Liver (tissue), 8 donors: ENCODE measurements at regions not wholly inside any gene's neighbourhood (a gene's known extent, or its start where the extent isn't known, plus 50 kb on each side); places are given as distances from the start of the nearest gene placed in this dataset.

Experiments
- DNase-seq: peaks from one replicate; pipeline ENCODE4 v3.0.0-alpha.2; 2017; ENCODE audit warnings: low spot score
- H3K27ac ChIP-seq, 2 donors: one replicate each; pipeline ENCODE4 v1.7.0; 2013; ENCODE audit warnings: inconsistent platforms in 2 of 2, low read length in 2 of 2, control low read depth in 1 of 2, low read depth in 1 of 2, mild to moderate bottlenecking in 1 of 2
- H3K27me3 ChIP-seq, 4 donors: one replicate each; pipeline versions ENCODE4 v1.6.1 to v1.7.0; 2013; ENCODE audit warnings: low read length in 3 of 4, inconsistent platforms in 1 of 4, mild to moderate bottlenecking in 1 of 4, moderate library complexity in 1 of 4; ENCODE audit not compliant: control insufficient read depth in 4 of 4, insufficient read depth in 4 of 4
- H3K36me3 ChIP-seq, 4 donors: one replicate each; pipeline versions ENCODE4 v1.6.1 to v1.7.0; 2013; ENCODE audit warnings: low read length in 3 of 4, mild to moderate bottlenecking in 3 of 4, low read depth in 1 of 4, moderate library complexity in 1 of 4; ENCODE audit not compliant: control insufficient read depth in 4 of 4, insufficient read depth in 3 of 4
- H3K4me1 ChIP-seq, 4 donors: one replicate each; pipeline versions ENCODE4 v1.6.1 to v1.7.0; 2013; ENCODE audit warnings: low read length in 3 of 4, mild to moderate bottlenecking in 3 of 4, moderate library complexity in 1 of 4; ENCODE audit not compliant: control insufficient read depth in 4 of 4, insufficient read depth in 4 of 4
- H3K4me3 ChIP-seq, 3 donors: one replicate each; pipeline versions ENCODE4 v1.6.1 to v1.7.0; 2013; ENCODE audit warnings: low read length in 3 of 3, control low read depth in 1 of 3, low read depth in 1 of 3, mild to moderate bottlenecking in 1 of 3
- H3K9ac ChIP-seq, 2 donors: one replicate each; pipeline ENCODE4 v1.7.0; 2013; ENCODE audit warnings: low read length in 2 of 2, mild to moderate bottlenecking in 2 of 2, moderate library complexity in 2 of 2, control low read depth in 1 of 2, low read depth in 1 of 2
- H3K9me3 ChIP-seq, 4 donors: one replicate each; pipeline versions ENCODE4 v1.6.1 to v1.7.0; 2013; ENCODE audit warnings: low read length in 3 of 4; ENCODE audit not compliant: control insufficient read depth in 4 of 4
- ATF3 ChIP-seq: IDR thresholded peaks from 2 replicates; pipeline ENCODE4 v1.6.1; 2016; ENCODE audit warnings: antibody characterized with exemption
- CTCF ChIP-seq: fragments of 150-350 bp; IDR thresholded peaks from 2 replicates; pipeline ENCODE4 v1.5.1; 2017; ENCODE audit warnings: improper control_type of control experiment, low read depth, low read length; ENCODE audit not compliant: missing input control
- EGR1 ChIP-seq, 2 donors: IDR thresholded peaks; 2 replicates each; pipeline ENCODE4 v1.6.1; 2016 to 2018; ENCODE audit warnings: antibody characterized with exemption in 2 of 2, low read depth in 2 of 2
- FOXA1 ChIP-seq: IDR thresholded peaks from 2 replicates; pipeline ENCODE4 v1.6.1; 2016; ENCODE audit warnings: antibody characterized with exemption
- FOXA2 ChIP-seq: IDR thresholded peaks from 2 replicates; pipeline ENCODE4 v1.6.1; 2016; ENCODE audit warnings: antibody characterized with exemption
- GABPA ChIP-seq, 2 donors: IDR thresholded peaks in 1 of 2; conservative IDR thresholded peaks in 1 of 2; 2 replicates each; pipeline ENCODE4 v1.6.1; 2016; ENCODE audit warnings: antibody characterized with exemption in 2 of 2, mild to moderate bottlenecking in 1 of 2, moderate library complexity in 1 of 2
- HNF4A ChIP-seq, 2 donors: conservative IDR thresholded peaks; 2 replicates each; pipeline ENCODE4 v1.6.1; 2016; ENCODE audit warnings: antibody characterized with exemption in 2 of 2, mild to moderate bottlenecking in 2 of 2
- HNF4G ChIP-seq: IDR thresholded peaks from 2 replicates; pipeline ENCODE4 v1.6.1; 2016; ENCODE audit warnings: antibody characterized with exemption
- JUND ChIP-seq, 2 donors: IDR thresholded peaks; 2 replicates each; pipeline ENCODE4 v1.6.1; 2016; ENCODE audit warnings: antibody characterized with exemption in 2 of 2
- NR2F2 ChIP-seq: IDR thresholded peaks from 2 replicates; pipeline ENCODE4 v1.6.1; 2016; ENCODE audit warnings: antibody characterized with exemption
- RAD21 ChIP-seq, 2 donors: IDR thresholded peaks; 2 replicates each; pipeline ENCODE4 v1.6.1; 2016; ENCODE audit warnings: antibody characterized with exemption in 2 of 2, mild to moderate bottlenecking in 2 of 2
- RXRA ChIP-seq, 2 donors: IDR thresholded peaks; 2 replicates each; pipeline ENCODE4 v1.6.1; 2017 to 2018; ENCODE audit warnings: antibody characterized with exemption in 2 of 2, mild to moderate bottlenecking in 1 of 2
- SP1 ChIP-seq: IDR thresholded peaks from 2 replicates; pipeline ENCODE4 v1.6.1; 2018; ENCODE audit warnings: antibody characterized with exemption, mild to moderate bottlenecking
- TAF1 ChIP-seq: conservative IDR thresholded peaks from 2 replicates; pipeline ENCODE4 v1.6.1; 2016; ENCODE audit warnings: antibody characterized with exemption, mild to moderate bottlenecking
- YY1 ChIP-seq: IDR thresholded peaks from 2 replicates; pipeline ENCODE4 v1.6.1; 2016; ENCODE audit warnings: antibody characterized with exemption, mild to moderate bottlenecking
- ZBTB33 ChIP-seq: IDR thresholded peaks from 2 replicates; pipeline ENCODE4 v1.6.1; 2016; ENCODE audit warnings: antibody characterized with exemption
- WGBS: extraction: QIAGEN DNeasy Blood & Tissue Kit; methylation state at CpG from one replicate; pipeline ENCODE4 v1.1.7; 2013; 5-methylcytosine and 5-hydroxymethylcytosine counted together
- TF ChIP-seq, protein P1 (sequence below): IDR thresholded peaks from 2 replicates; pipeline ENCODE4 v1.6.1; 2016; ENCODE audit warnings: antibody characterized with exemption
- donor health status: healthy.
- donor health status: healthy.
- donor health status: healthy.
- donor health status: healthy.
- donor health status: healthy.

DNA sequence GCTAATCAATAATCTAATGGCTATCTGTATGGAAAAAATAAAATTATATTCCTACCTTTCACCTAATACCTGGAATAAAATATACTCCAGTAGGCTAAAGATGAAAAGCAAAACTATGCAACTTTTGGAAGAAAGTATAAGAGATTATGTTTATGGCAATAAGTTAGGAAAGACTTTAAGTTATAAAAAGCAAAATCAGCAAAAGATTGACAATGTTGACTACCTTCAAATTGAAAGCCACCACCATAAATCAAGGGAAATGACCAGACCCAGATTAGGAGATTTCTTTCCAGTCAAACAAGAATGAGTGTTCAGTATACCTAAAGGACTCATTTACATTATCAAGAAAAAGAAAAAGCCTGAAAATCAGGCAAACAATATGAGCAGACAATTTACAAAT lies 159.1 kb upstream of the ZBED5 start:
- Histone ChIP-seq H3K27me3 (no peaks in the 10 kb centered on the region), H3K27ac (no peak overlapping the region), H3K4me3 (no peak overlapping the region), H3K9me3 (no peaks in the 10 kb centered on the region), H3K9ac (no peak overlapping the region), H3K4me1 (no peaks in the 10 kb centered on the region), H3K36me3 (no peaks in the 10 kb centered on the region)
- no peak for DNase-seq
- TF ChIP-seq HNF4G (no peak), RAD21 (IDR thresholded peaks at IDR 0.05) (no peak), SP1 (no peak), GABPA (IDR thresholded peaks at IDR 0.05 in 1 of 2, conservative IDR thresholded peaks at IDR 0.05 in 1 of 2) (no peak), NR2F2 (no peak), CTCF (no peak), TAF1 (no peak), FOXA2 (no peak), FOXA1 (no peak), YY1 (no peak), JUND (IDR thresholded peaks at IDR 0.05) (no peak), RXRA (IDR thresholded peaks at IDR 0.05) (no peak), EGR1 (IDR thresholded peaks at IDR 0.05; ENCODE audit: low read depth in 2 of 2) (no peak), ATF3 (no peak)
- TF ChIP-seq, protein P1, sequence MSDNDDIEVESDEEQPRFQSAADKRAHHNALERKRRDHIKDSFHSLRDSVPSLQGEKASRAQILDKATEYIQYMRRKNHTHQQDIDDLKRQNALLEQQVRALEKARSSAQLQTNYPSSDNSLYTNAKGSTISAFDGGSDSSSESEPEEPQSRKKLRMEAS = no peak

GRCh38 chr11:11016068-11016467 lies 158.2 kb upstream of the ZBED5 start:
- H3K9me3 ChIP-seq = no peaks in the 10 kb centered on the region
- no peaks in the 10 kb centered on the region for H3K4me1 ChIP-seq
- H3K4me3 ChIP-seq = no peak overlapping the region
- no peak overlapping the region for H3K27ac ChIP-seq
- H3K27me3 ChIP-seq = peaks cover 0 to 5% (median 0%) of the 10 kb centered on the region in 4 donors
- H3K36me3 ChIP-seq = no peaks in the 10 kb centered on the region
- WGBS = 85% methylated on average over 2 of the region's 2 CpGs
- DNase-seq = no peak
- TF ChIP-seq RAD21 (IDR thresholded peaks at IDR 0.05) (no peak), ATF3 (no peak), ZBTB33 (no peak), GABPA (IDR thresholded peaks at IDR 0.05 in 1 of 2, conservative IDR thresholded peaks at IDR 0.05 in 1 of 2) (no peak), NR2F2 (no peak), SP1 (no peak), RXRA (IDR thresholded peaks at IDR 0.05) (no peak), FOXA1 (no peak), HNF4A (conservative IDR thresholded peaks at IDR 0.05) (no peak), CTCF (no peak), FOXA2 (no peak), TAF1 (no peak), YY1 (no peak), HNF4G (no peak), EGR1 (IDR thresholded peaks at IDR 0.05; ENCODE audit: low read depth in 2 of 2) (no peak)
- TF ChIP-seq, protein P1 = no peak
- no peak overlapping the region for H3K9ac ChIP-seq
